Keratinocyte (primary cell): ENCODE measurements at regions not wholly inside any gene's neighbourhood (a gene's known extent, or its start where the extent isn't known, plus 50 kb on each side); places are given as distances from the start of the nearest gene placed in this dataset.

Experiments
- CTCF ChIP-seq, 3 experiments: IDR thresholded peaks in 1 of 3; conservative IDR thresholded peaks in 1 of 3; optimal IDR thresholded peaks in 1 of 3; 2 replicates in 2 of 3; 3 replicates in 1 of 3; pipeline versions ENCODE3 to v1.5.1; 2011; ENCODE audit warnings: low read length in 3 of 3, mild to moderate bottlenecking in 3 of 3, moderate library complexity in 2 of 3, control low read depth in 1 of 3, inconsistent platforms in 1 of 3; ENCODE audit not compliant: insufficient read depth in 2 of 3; ENCODE audit errors: extremely low read depth in 1 of 3
- EZH2 ChIP-seq: IDR thresholded peaks from one replicate; pipeline ENCODE4 v1.6.1; 2012; ENCODE audit warnings: inconsistent platforms, mild to moderate bottlenecking, low read length, moderate library complexity

- no peak for TF ChIP-seq CTCF (optimal IDR thresholded peaks at IDR 0.05 in 1 of 3, IDR thresholded peaks at IDR 0.05 in 1 of 3, conservative IDR thresholded peaks at IDR 0.05 in 1 of 3; ENCODE audit: extremely low read depth in 1 of 3, insufficient read depth in 2 of 3, low read length in 3 of 3)
- no peak for TF ChIP-seq EZH2
Measured at GRCh38 chr3:194824100-194824499, 138.4 kb downstream of the FAM43A start.
